ENCODE measurements at regions not wholly inside any gene's neighbourhood (a gene's known extent, or its start where the extent isn't known, plus 50 kb on each side); places are given as distances from the start of the nearest gene placed in this dataset.
"Not testable (repeated sequence)": the region's sequence is repeated elsewhere in the genome, so short reads cannot be mapped to it uniquely, and the experiment has no call there.

GRCh38 chr16:88192601-88193000 lies 190.2 kb upstream of the ZNF469 start:
- no peaks in the 10 kb centered on the region for H3K4me1 ChIP-seq (ENCODE audit: control insufficient read depth, insufficient read depth, low read length)
- H3K9me3 ChIP-seq (ENCODE audit: control insufficient read depth, low read length), result no peaks in the 10 kb centered on the region
- no peaks in the 10 kb centered on the region for H3K27me3 ChIP-seq (ENCODE audit: control insufficient read depth, insufficient read depth, low read length, poor library complexity, severe bottlenecking)
- H3K4me3 ChIP-seq (ENCODE audit: low read length), result no peak overlapping the region
- Mint-ChIP-seq H3K4me3 (no peak overlapping the region), H3K27me3 (ENCODE audit: insufficient read depth) (peaks cover 3% of the 10 kb centered on the region), H3K36me3 (ENCODE audit: low read depth) (no peaks in the 10 kb centered on the region), H3K9me3 (peaks cover 20% of the 10 kb centered on the region), H3K4me1 (no peaks in the 10 kb centered on the region), H3K27ac (no peak overlapping the region)
- no peak for TF ChIP-seq CTCF (conservative IDR thresholded peaks at IDR 0.05)
- no peak overlapping the region for H3K9ac ChIP-seq (ENCODE audit: extremely low read depth, low read length, poor library complexity, severe bottlenecking)
- no peak for DNase-seq
- H3K36me3 ChIP-seq (ENCODE audit: control insufficient read depth, insufficient read depth, low read length), result no peaks in the 10 kb centered on the region
- no peak overlapping the region for H3K27ac ChIP-seq (ENCODE audit: low read depth, low read length)
- 80 to 100% methylated on average over 1 of the region's 1 CpG for WGBS, 2 experiments (ENCODE audit: insufficient coverage in 1 of 2, insufficient read length in 1 of 2)

- DNase-seq, result peak; percentile 87
- peak; percentile 84 for TF ChIP-seq CTCF (conservative IDR thresholded peaks at IDR 0.05)
- not testable (repeated sequence) for H3K9me3 ChIP-seq (ENCODE audit: control insufficient read depth, low read length); H3K4me1 ChIP-seq (ENCODE audit: control insufficient read depth, insufficient read depth, low read length); H3K36me3 ChIP-seq (ENCODE audit: control insufficient read depth, insufficient read depth, low read length); H3K4me3 ChIP-seq (ENCODE audit: low read length); H3K27ac Mint-ChIP-seq; H3K4me3 Mint-ChIP-seq; H3K9ac ChIP-seq (ENCODE audit: extremely low read depth, low read length, poor library complexity, severe bottlenecking); H3K27me3 Mint-ChIP-seq (ENCODE audit: insufficient read depth); H3K27me3 ChIP-seq (ENCODE audit: control insufficient read depth, insufficient read depth, low read length, poor library complexity, severe bottlenecking); H3K4me1 Mint-ChIP-seq; H3K36me3 Mint-ChIP-seq (ENCODE audit: low read depth)
- peaks cover 15% of the 10 kb centered on the region for H3K9me3 Mint-ChIP-seq
- H3K27ac ChIP-seq (ENCODE audit: low read depth, low read length), result peak overlapping the region; percentile 83
- WGBS, 2 experiments (ENCODE audit: insufficient coverage in 1 of 2, insufficient read length in 1 of 2), result 78 to 93% methylated on average over 4 to 6 of the region's 15 CpGs
These were observed 188.9 kb upstream of the ZNF469 start for GRCh38 chr16:88193706-88194396.

GRCh38 chr16:88194397-88195268 lies 188.1 kb upstream of the ZNF469 start:
- H3K27me3 Mint-ChIP-seq (ENCODE audit: insufficient read depth), result peaks cover 3% of the 10 kb centered on the region
- no peaks in the 10 kb centered on the region for H3K36me3 Mint-ChIP-seq (ENCODE audit: low read depth)
- no peaks in the 10 kb centered on the region for H3K27me3 ChIP-seq (ENCODE audit: control insufficient read depth, insufficient read depth, low read length, poor library complexity, severe bottlenecking)
- no peaks in the 10 kb centered on the region for H3K9me3 ChIP-seq (ENCODE audit: control insufficient read depth, low read length)
- no peak for TF ChIP-seq CTCF (conservative IDR thresholded peaks at IDR 0.05)
- H3K36me3 ChIP-seq (ENCODE audit: control insufficient read depth, insufficient read depth, low read length), result no peaks in the 10 kb centered on the region
- 89 to 92% methylated on average over 37 to 47 of the region's 47 CpGs for WGBS, 2 experiments (ENCODE audit: insufficient coverage in 1 of 2, insufficient read length in 1 of 2)
- H3K27ac ChIP-seq (ENCODE audit: low read depth, low read length), result peak overlapping the region; percentile 83
- H3K9me3 Mint-ChIP-seq, result peaks cover 8% of the 10 kb centered on the region
- no peaks in the 10 kb centered on the region for H3K4me1 ChIP-seq (ENCODE audit: control insufficient read depth, insufficient read depth, low read length)
- DNase-seq, result no peak
- H3K4me1 Mint-ChIP-seq, result no peaks in the 10 kb centered on the region
- H3K9ac ChIP-seq (ENCODE audit: extremely low read depth, low read length, poor library complexity, severe bottlenecking), result no peak overlapping the region
- H3K4me3 ChIP-seq (ENCODE audit: low read length), result no peak overlapping the region
- H3K27ac Mint-ChIP-seq, result no peak overlapping the region
- H3K4me3 Mint-ChIP-seq, result no peak overlapping the region
